ENCODE measurements at regions not wholly inside any gene's neighbourhood (a gene's known extent, or its start where the extent isn't known, plus 50 kb on each side); places are given as distances from the start of the nearest gene placed in this dataset.
"Not testable (repeated sequence)": the region's sequence is repeated elsewhere in the genome, so short reads cannot be mapped to it uniquely, and the experiment has no call there.

GRCh38 chr6:12640438-12640837, 76.1 kb upstream of the PHACTR1 start:
- POLR2A ChIA-PET: no interaction called here
- Mint-ChIP-seq H3K4me3 (no peak overlapping the region), H3K4me1 (ENCODE audit: low read depth) (no peaks in the 10 kb centered on the region), H3K36me3 (no peaks in the 10 kb centered on the region), H3K9me3 (peaks cover 7% of the 10 kb centered on the region), H3K27ac (no peak overlapping the region), H3K27me3 (peaks cover 10% of the 10 kb centered on the region)
- CTCF ChIA-PET: no interaction called here
- no peak for DNase-seq
- intact Hi-C loops (cut with micrococcal nuclease): no loop called here

GRCh38 chr6:12641785-12642184, 74.8 kb upstream of the PHACTR1 start:
- POLR2A ChIA-PET; DNase-seq; intact Hi-C loops (cut with micrococcal nuclease); H3K9me3 Mint-ChIP-seq; CTCF ChIA-PET; H3K36me3 Mint-ChIP-seq; H3K27ac Mint-ChIP-seq; H3K4me3 Mint-ChIP-seq; H3K27me3 Mint-ChIP-seq; H3K4me1 Mint-ChIP-seq (ENCODE audit: low read depth): not testable (repeated sequence)

GRCh38 chr6:12645941-12646340, 70.6 kb upstream of the PHACTR1 start:
- Mint-ChIP-seq H3K4me3 (no peak overlapping the region), H3K9me3 (no peaks in the 10 kb centered on the region), H3K27me3 (peaks cover 3% of the 10 kb centered on the region), H3K36me3 (no peaks in the 10 kb centered on the region), H3K27ac (no peak overlapping the region), H3K4me1 (ENCODE audit: low read depth) (no peaks in the 10 kb centered on the region)
- intact Hi-C loops (cut with micrococcal nuclease): no loop called here
- ChIA-PET CTCF (interaction anchor here (0.7 kb wide), 1 partner anchor 120 kb away, joined by 3 read pairs; no protein-coding TSS in a partner anchor), POLR2A (no interaction called here)
- DNase-seq: no peak

GRCh38 chr6:12648171-12648570, 68.4 kb upstream of the PHACTR1 start:
- ChIA-PET POLR2A (no interaction called here), CTCF (no interaction called here)
- no peak overlapping the region for H3K4me3 Mint-ChIP-seq
- intact Hi-C loops (cut with micrococcal nuclease): no loop called here
- no peaks in the 10 kb centered on the region for H3K4me1 Mint-ChIP-seq (ENCODE audit: low read depth)
- H3K27ac Mint-ChIP-seq: no peak overlapping the region
- no peak for DNase-seq
- H3K36me3 Mint-ChIP-seq: no peaks in the 10 kb centered on the region
- no peaks in the 10 kb centered on the region for H3K9me3 Mint-ChIP-seq
- peaks cover 3% of the 10 kb centered on the region for H3K27me3 Mint-ChIP-seq

GRCh38 chr6:12649325-12649724, 67.2 kb upstream of the PHACTR1 start:
- DNase-seq: no peak
- ChIA-PET POLR2A (no interaction called here), CTCF (no interaction called here)
- intact Hi-C loops (cut with micrococcal nuclease): no loop called here
- Mint-ChIP-seq H3K27me3 (peaks cover 1% of the 10 kb centered on the region), H3K4me3 (no peak overlapping the region), H3K36me3 (no peaks in the 10 kb centered on the region), H3K27ac (no peak overlapping the region), H3K4me1 (ENCODE audit: low read depth) (no peaks in the 10 kb centered on the region), H3K9me3 (no peaks in the 10 kb centered on the region)

GRCh38 chr6:12653486-12653885, 63.1 kb upstream of the PHACTR1 start:
- ChIA-PET POLR2A (no interaction called here), CTCF (no interaction called here)
- intact Hi-C loops (cut with micrococcal nuclease): no loop called here
- no peaks in the 10 kb centered on the region for H3K36me3 Mint-ChIP-seq
- no peak for DNase-seq
- no peaks in the 10 kb centered on the region for H3K27me3 Mint-ChIP-seq
- peaks cover 4% of the 10 kb centered on the region for H3K4me1 Mint-ChIP-seq (ENCODE audit: low read depth)
- H3K9me3 Mint-ChIP-seq: no peaks in the 10 kb centered on the region
- no peak overlapping the region for H3K27ac Mint-ChIP-seq
- no peak overlapping the region for H3K4me3 Mint-ChIP-seq

- no peaks in the 10 kb centered on the region for H3K36me3 Mint-ChIP-seq
- H3K9me3 Mint-ChIP-seq: no peaks in the 10 kb centered on the region
- ChIA-PET CTCF (no interaction called here), POLR2A (no interaction called here)
- no peak overlapping the region for H3K27ac Mint-ChIP-seq
- DNase-seq: no peak
- intact Hi-C loops (cut with micrococcal nuclease): no loop called here
- H3K27me3 Mint-ChIP-seq: no peaks in the 10 kb centered on the region
- H3K4me1 Mint-ChIP-seq (ENCODE audit: low read depth): peaks cover 4% of the 10 kb centered on the region
- no peak overlapping the region for H3K4me3 Mint-ChIP-seq
Measured at GRCh38 chr6:12654107-12654506, 62.5 kb upstream of the PHACTR1 start.

GRCh38 chr6:12654514-12654913, 62.1 kb upstream of the PHACTR1 start:
- H3K9me3 Mint-ChIP-seq: no peaks in the 10 kb centered on the region
- POLR2A ChIA-PET: no interaction called here
- CTCF ChIA-PET: no interaction called here

GRCh38 chr6:12656906-12657305, 59.7 kb upstream of the PHACTR1 start:
- ChIA-PET POLR2A (no interaction called here), CTCF (no interaction called here)
- intact Hi-C loops (cut with micrococcal nuclease): no loop called here
- H3K27me3 Mint-ChIP-seq: peaks cover 2% of the 10 kb centered on the region
- H3K27ac Mint-ChIP-seq: no peak overlapping the region
- DNase-seq: no peak
- no peaks in the 10 kb centered on the region for H3K36me3 Mint-ChIP-seq
- H3K4me1 Mint-ChIP-seq (ENCODE audit: low read depth): peaks cover 4% of the 10 kb centered on the region
- H3K9me3 Mint-ChIP-seq: no peaks in the 10 kb centered on the region
- H3K4me3 Mint-ChIP-seq: no peak overlapping the region

More at GRCh38 chr6:12654514-12654913, 62.1 kb upstream of the PHACTR1 start:
- peaks cover 4% of the 10 kb centered on the region for H3K4me1 Mint-ChIP-seq (ENCODE audit: low read depth)
- intact Hi-C loops (cut with micrococcal nuclease): no loop called here
- H3K4me3 Mint-ChIP-seq: no peak overlapping the region
- no peak overlapping the region for H3K27ac Mint-ChIP-seq
- no peak for DNase-seq
- no peaks in the 10 kb centered on the region for H3K27me3 Mint-ChIP-seq
- H3K36me3 Mint-ChIP-seq: no peaks in the 10 kb centered on the region

GRCh38 chr6:12657884-12658283, 58.7 kb upstream of the PHACTR1 start:
- intact Hi-C loops (cut with micrococcal nuclease): no loop called here
- ChIA-PET POLR2A (no interaction called here), CTCF (no interaction called here)
- DNase-seq: no peak
- no peaks in the 10 kb centered on the region for H3K36me3 Mint-ChIP-seq
- H3K9me3 Mint-ChIP-seq: no peaks in the 10 kb centered on the region
- peaks cover 2% of the 10 kb centered on the region for H3K27me3 Mint-ChIP-seq
- H3K4me1 Mint-ChIP-seq (ENCODE audit: low read depth): peaks cover 4% of the 10 kb centered on the region
- no peak overlapping the region for H3K4me3 Mint-ChIP-seq
- H3K27ac Mint-ChIP-seq: no peak overlapping the region

GRCh38 chr6:12661432-12662089, 55.0 kb upstream of the PHACTR1 start:
- Mint-ChIP-seq H3K27me3 (peaks cover 2% of the 10 kb centered on the region), H3K4me1 (ENCODE audit: low read depth) (no peaks in the 10 kb centered on the region), H3K36me3 (no peaks in the 10 kb centered on the region), H3K9me3 (no peaks in the 10 kb centered on the region), H3K4me3 (no peak overlapping the region), H3K27ac (no peak overlapping the region)
- ChIA-PET CTCF (no interaction called here), POLR2A (no interaction called here)
- intact Hi-C loops (cut with micrococcal nuclease): no loop called here
- DNase-seq: no peak
